DMS53 (cell line): ENCODE measurements at regions not wholly inside any gene's neighbourhood (a gene's known extent, or its start where the extent isn't known, plus 50 kb on each side); places are given as distances from the start of the nearest gene placed in this dataset.

Source experiments
- DNase-seq: peaks from one replicate; lab custom pipeline; 2025; lab: John Stamatoyannopoulos, UW

- peak; percentile 93 for DNase-seq
Measured at GRCh38 chr4:112847781-112848180, 201.7 kb upstream of the ANK2 start.

GRCh38 chr4:112848911-112849310 lies 200.5 kb upstream of the ANK2 start:
- DNase-seq = peak; percentile 4

- no peak for DNase-seq
Measured at GRCh38 chr4:112852601-112853000, 196.9 kb upstream of the ANK2 start.

- DNase-seq = no peak
Measured at GRCh38 chr4:112853662-112854256, 195.7 kb upstream of the ANK2 start.

- no peak for DNase-seq
Measured at GRCh38 chr4:112854420-112854819, 195.0 kb upstream of the ANK2 start.

GRCh38 chr4:112855058-112855457 lies 194.4 kb upstream of the ANK2 start:
- no peak for DNase-seq

GRCh38 chr4:112857461-112857860 lies 192.0 kb upstream of the ANK2 start:
- peak; percentile 11 for DNase-seq

GRCh38 chr4:112858751-112859150 lies 190.7 kb upstream of the ANK2 start:
- DNase-seq = no peak

- no peak for DNase-seq
Measured at GRCh38 chr4:112859456-112860184, 189.8 kb upstream of the ANK2 start.

- no peak for DNase-seq
Measured at GRCh38 chr4:112860830-112861690, 188.4 kb upstream of the ANK2 start.

GRCh38 chr4:112861691-112862674 lies 187.5 kb upstream of the ANK2 start:
- no peak for DNase-seq

- DNase-seq = no peak
Measured at GRCh38 chr4:112865443-112865842, 184.0 kb upstream of the ANK2 start.

- no peak for DNase-seq
Measured at GRCh38 chr4:112876316-112876715, 173.1 kb upstream of the ANK2 start.

GRCh38 chr4:112881842-112882241 lies 167.6 kb upstream of the ANK2 start:
- no peak for DNase-seq

GRCh38 chr4:112882286-112882685 lies 167.2 kb upstream of the ANK2 start:
- DNase-seq = no peak

GRCh38 chr4:112884406-112884805 lies 165.0 kb upstream of the ANK2 start:
- DNase-seq = no peak

GRCh38 chr4:112885897-112886296 lies 163.6 kb upstream of the ANK2 start:
- DNase-seq = no peak

- no peak for DNase-seq
Measured at GRCh38 chr4:112888622-112889021, 160.8 kb upstream of the ANK2 start.

- no peak for DNase-seq
Measured at GRCh38 chr4:112889199-112889598, 160.3 kb upstream of the ANK2 start.

GRCh38 chr4:112889619-112890527 lies 159.6 kb upstream of the ANK2 start:
- no peak for DNase-seq

GRCh38 chr4:112894480-112894879 lies 155.0 kb upstream of the ANK2 start:
- no peak for DNase-seq
